HG03442 (cell line): ENCODE measurements at regions not wholly inside any gene's neighbourhood (a gene's known extent, or its start where the extent isn't known, plus 50 kb on each side); places are given as distances from the start of the nearest gene placed in this dataset.

Experiments used
- ATAC-seq: cut with Tn5 transposase; IDR thresholded peaks from one replicate; pipeline ENCODE4 v1.9.1; 2021; ENCODE audit warnings: mild to moderate bottlenecking, moderate library complexity; ENCODE audit not compliant: unreplicated experiment

GRCh38 chr11:122062763-122063162 lies 53.3 kb downstream of the BLID start:
- ATAC-seq, result no peak

- no peak for ATAC-seq
Measured at GRCh38 chr11:122059565-122059964, 56.5 kb downstream of the BLID start.

GRCh38 chr11:122050021-122050690 lies 65.9 kb downstream of the BLID start:
- no peak for ATAC-seq

GRCh38 chr11:122048401-122048800 lies 67.6 kb downstream of the BLID start:
- ATAC-seq, result no peak

DNA sequence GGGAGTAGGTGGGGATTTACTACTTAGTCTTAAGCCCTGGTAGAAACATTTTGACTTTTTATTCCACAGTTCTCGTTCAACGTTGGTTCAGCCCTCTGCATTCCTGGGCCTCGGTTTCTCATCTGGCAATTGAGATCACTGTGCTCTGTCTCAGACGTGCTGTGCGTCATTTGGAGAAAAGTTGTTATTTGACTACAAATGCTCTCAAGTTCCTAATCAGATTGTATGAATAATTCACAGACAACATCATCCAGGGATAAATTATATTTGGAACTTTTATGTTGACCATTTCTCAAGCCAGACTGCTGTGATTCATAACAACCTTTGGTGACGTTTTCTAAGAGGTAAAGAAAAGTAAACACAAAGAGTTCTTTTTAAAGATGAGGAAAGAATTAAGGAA lies 69.2 kb downstream of the BLID start:
- ATAC-seq, result no peak

GRCh38 chr11:122046438-122046837 lies 69.6 kb downstream of the BLID start:
- ATAC-seq, result no peak

- ATAC-seq, result no peak
Measured at GRCh38 chr11:122045181-122045586, 70.8 kb downstream of the BLID start.

- ATAC-seq, result no peak
Measured at GRCh38 chr11:122044086-122044485, 71.9 kb downstream of the BLID start.

GRCh38 chr11:122042981-122043380 lies 73.0 kb downstream of the BLID start:
- ATAC-seq, result no peak

- no peak for ATAC-seq
Measured at GRCh38 chr11:122040464-122040863, 75.6 kb downstream of the BLID start.

DNA sequence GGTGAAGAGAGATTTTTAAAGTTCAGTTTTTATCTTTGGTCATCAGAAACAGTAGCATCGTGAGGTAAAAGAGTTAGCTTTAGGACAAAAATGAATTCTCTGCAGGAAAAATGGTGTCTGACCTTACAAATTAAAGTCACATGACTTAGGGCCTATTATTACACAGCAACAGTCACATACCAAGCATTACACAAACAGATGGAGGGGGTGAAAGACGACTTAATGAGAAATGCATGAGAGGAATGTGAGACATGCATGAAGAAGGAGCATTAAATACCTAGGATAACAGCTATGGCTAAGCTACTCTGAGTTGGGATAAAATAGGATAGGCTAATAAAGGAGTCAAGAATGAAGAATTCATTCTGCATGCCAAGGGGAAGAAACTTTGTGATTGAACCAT lies 77.5 kb downstream of the BLID start:
- ATAC-seq, result no peak

- no peak for ATAC-seq
Measured at GRCh38 chr11:122037911-122038310, 78.1 kb downstream of the BLID start.

DNA sequence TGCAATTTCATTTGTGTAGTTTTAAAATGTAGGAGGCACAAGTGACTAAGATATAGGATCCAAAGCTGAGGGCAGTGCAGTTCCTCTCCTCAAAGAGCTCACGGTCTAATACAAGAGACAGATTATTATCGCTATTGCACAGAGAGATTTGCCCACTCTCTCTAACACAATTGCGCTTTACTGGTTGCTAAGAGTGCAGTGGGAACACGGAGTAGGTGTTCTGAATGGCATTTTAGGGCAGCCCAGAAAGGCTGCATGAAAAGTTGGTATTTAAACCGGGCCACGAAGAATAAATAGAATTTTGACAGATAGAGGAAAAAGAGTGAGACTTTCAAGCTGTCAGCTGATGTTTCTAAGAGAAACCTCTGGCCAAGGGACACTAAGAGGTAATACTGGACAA lies 79.5 kb downstream of the BLID start:
- no peak for ATAC-seq

- ATAC-seq, result no peak
Measured at GRCh38 chr11:122036018-122036417, 80.0 kb downstream of the BLID start.

DNA sequence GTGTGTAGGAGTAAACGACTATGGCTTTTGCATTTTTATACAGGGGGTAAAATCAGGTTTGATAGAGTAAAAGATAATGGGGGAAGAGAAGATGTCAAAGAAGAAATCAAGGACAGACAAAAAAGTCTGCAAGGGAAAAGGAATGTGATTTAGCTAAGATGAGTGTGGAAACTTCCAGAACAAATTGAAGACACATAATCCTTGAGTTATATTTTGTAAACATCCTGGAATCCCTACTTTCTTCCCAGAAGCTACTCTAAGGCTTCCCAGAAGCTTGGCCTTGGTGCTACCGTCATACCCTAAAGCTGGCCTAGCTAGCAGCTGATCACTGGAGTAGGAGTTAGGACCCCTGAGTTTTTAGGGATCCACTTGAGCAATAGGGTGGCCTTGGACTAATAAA lies 82.4 kb downstream of the BLID start:
- ATAC-seq, result no peak

GRCh38 chr11:122033193-122033592 lies 82.8 kb downstream of the BLID start:
- no peak for ATAC-seq

GRCh38 chr11:122032317-122032716 lies 83.7 kb downstream of the BLID start:
- ATAC-seq, result no peak

- no peak for ATAC-seq
Measured at GRCh38 chr11:122031813-122032212, 84.2 kb downstream of the BLID start.

DNA sequence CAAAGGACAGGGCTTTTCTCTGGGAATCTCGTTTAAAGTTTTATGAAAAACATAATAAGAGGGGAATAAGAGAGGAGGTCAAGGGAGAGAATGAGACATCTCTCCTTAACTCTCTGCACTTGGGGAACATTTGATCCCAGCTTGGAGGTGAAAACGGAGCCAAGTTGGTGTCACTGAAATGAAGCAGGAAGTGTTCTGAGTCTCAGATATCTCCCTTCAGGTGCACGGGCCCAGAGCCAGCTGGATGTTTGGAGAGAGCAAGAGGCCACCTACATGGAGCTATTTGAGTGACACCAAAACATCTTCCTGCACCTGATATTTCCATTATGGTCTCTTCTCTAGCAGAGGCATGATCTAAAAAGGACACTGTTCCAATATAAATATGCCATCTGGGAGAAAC lies 85.7 kb downstream of the BLID start:
- ATAC-seq, result no peak

- ATAC-seq, result no peak
Measured at GRCh38 chr11:122028545-122028944, 87.5 kb downstream of the BLID start.

- ATAC-seq, result no peak
Measured at GRCh38 chr11:122028036-122028435, 88.0 kb downstream of the BLID start.

GRCh38 chr11:122025757-122026156 lies 90.3 kb downstream of the BLID start:
- ATAC-seq, result no peak

DNA sequence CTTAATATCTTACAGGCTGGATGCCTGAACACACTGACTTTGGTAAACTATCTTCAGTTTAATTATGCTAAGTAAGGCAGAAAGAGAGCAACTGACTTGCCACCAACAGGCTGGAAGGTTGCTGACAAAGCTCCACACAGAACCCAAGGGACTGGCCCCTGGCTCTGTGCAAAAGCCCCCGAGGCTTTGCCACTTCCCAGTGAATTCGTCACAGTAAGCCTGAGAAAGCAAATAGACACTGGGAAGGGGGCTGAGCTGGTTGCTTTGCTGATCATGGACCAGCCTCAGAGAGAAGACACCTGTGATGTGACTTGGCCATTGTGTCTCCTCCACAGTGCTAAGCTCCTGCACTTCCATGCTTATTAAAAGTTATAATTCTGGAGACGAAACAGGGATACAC lies 91.7 kb downstream of the BLID start:
- ATAC-seq, result no peak
